Limb (tissue), 2 donors: ENCODE measurements at regions not wholly inside any gene's neighbourhood (a gene's known extent, or its start where the extent isn't known, plus 50 kb on each side); places are given as distances from the start of the nearest gene placed in this dataset.

Experiments
- DNase-seq, 2 donors: peaks; one replicate each; pipeline ENCODE4 v3.0.0-alpha.2; 2016; ENCODE audit errors: extremely low spot score in 2 of 2

DNA sequence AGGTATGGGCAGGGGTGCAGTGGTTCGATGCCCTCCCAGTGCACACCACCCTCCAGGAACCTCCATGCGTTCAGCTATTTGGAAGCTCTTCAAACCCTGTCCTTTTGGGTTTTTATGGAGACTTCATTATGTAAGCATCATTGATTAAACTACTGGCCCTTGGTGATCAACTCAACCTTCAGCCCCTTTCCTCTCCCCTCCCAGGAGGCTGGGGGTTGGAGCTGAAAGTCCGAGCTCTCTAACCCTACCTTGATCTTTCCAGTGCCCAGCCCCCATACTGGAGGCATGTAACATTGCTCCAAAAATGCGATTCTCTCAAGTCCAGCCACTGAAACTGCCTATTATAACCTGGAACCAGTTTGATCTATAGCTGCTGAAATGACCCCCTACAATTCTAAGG lies 188.1 kb downstream of the IPO8 start:
- no peak for DNase-seq

GRCh38 chr12:30506411-30506810 lies 189.3 kb downstream of the IPO8 start:
- no peak for DNase-seq

DNA sequence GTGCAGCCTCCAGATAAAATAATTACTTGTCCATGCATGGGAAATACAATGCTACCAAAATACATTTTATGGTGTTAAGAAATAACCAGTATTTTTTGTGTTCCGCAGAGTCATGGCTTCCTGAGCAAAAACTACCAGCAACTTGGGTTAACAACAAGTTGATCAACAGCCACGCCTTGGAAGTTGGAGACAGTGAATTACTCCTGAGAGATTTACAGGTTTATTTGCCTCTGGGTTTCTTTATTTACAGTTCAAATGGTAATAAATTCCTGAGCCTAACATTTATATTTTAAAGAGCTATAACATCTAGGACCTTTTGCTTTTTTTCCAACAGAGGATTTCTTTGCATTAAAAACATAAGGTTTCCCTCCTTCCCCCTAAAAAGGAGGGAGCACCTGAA lies 194.0 kb downstream of the IPO8 start:
- no peak for DNase-seq

DNA sequence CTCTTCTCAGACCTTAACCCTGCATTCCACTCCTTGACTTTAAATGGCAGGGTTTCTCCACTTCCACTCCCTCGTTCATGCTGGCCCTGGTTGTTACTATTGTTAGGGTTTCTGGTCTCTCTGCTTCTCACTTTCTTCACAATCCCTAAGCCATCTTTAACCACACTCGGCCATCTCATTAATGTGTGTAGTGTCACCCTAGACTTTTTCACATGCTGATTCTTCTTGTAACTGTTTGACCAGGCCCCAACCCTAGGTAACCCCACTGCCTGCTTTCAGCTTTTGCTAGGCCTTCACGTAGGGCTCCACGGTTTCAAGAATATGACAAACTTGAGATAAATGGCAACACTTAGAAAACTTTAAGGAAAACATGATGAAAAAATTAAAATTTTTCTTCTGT lies 195.1 kb downstream of the IPO8 start:
- DNase-seq: no peak

DNA sequence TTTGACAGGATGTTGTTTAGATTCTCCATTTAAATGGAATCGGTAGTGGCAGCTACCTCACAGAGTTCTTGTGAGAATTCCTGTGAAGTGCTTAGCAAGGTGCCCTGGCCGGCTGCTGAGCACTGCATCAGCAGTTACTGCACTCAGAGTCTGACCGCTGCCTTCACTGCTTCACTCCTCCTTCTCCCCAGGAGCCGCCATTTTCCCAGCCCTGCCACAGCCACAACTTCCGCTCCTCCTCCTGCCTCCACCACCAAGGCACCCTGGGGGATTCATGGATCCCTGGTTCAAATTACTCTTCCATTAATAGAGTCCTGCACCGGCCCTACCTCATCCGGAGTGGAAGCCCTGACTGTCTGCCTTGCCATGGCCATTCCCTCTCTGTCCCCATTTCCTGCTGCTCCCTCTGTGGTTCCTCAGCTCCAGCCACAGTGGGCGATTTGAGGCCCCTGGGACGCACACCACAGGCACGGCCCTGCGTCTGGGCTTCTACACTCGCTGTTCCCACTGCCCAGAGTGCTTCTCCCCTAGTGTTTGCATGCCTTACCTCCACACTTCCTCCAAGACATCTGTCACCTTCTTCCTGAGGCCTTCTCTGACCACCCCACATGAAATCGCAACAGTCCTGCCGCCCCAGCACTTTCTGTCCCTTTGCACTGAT lies 210.3 kb downstream of the IPO8 start:
- DNase-seq: no peak

- DNase-seq: peak in 1 of 2 donors; percentile 12
Measured at GRCh38 chr12:30484658-30485057, 211.0 kb downstream of the IPO8 start.

DNA sequence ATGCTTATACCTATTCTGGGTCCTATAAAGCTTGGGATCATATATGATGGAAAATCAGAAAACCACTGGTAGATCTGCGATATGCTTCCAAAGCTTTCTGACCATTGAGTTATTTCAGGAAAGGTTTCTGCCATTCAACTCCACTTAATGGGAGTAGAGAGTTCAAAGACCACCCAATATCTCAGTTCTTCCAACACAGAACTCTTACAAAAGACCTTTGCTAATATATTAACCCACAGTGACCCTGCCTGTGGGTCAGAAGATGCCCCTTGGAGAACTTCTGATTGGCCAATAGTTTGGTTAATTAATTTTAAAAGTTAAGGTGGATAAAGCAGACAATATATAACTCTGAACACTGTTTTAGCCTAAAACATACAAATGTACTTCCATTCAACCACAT lies 213.0 kb downstream of the IPO8 start:
- DNase-seq: no peak

GRCh38 chr12:30473274-30473673 lies 222.4 kb downstream of the IPO8 start:
- no peak for DNase-seq

- no peak for DNase-seq
Measured at GRCh38 chr12:30466093-30466585, 229.5 kb downstream of the IPO8 start.

- no peak for DNase-seq
Measured at GRCh38 chr12:30463636-30464035, 232.0 kb downstream of the IPO8 start.

DNA sequence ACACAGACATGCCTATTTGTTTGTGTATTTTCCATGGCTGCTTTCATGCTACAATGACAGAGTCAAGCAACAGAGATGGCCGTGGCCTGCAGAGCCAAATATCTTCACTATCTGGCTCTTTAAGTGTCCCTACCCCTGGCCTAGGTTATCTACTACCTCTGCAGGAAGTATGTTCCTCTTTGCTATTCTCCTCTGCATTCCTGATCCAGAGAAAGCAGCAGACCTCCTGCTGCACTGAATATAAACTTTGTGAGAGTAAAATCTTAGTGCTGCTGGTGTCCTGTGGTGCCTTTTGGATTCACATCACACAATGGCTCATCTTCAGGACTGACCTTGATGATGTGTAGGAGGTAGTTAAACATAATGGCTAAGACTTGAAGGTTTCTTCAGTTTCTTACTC lies 233.4 kb downstream of the IPO8 start:
- no peak for DNase-seq

DNA sequence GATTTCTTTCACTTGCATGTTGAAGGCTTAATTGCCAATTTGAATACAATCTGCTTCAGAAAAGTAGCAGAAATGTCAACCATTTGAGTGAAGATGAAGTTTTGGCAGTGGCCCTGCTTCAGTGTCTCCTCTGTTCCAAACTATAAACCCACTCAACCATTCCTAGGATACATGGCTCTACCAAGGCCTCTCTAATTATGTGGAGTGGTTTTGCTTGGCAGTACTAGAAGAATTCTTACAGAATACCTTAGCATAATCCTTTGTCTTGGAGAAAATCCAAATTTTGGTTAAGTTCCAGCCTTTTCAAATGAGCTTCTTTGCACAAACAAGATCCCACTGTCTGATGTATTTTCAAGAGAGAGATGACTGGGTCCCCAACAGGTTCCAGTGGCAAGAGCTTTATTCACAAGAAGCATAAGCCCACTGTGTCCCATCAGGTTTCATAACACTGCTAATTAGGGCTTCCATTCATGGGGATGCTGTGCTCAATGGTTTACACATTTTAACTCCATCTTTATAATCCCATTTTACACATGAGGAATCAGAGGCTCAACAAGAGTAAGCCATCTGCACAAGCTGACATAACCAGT lies 234.5 kb downstream of the IPO8 start:
- DNase-seq: no peak

DNA sequence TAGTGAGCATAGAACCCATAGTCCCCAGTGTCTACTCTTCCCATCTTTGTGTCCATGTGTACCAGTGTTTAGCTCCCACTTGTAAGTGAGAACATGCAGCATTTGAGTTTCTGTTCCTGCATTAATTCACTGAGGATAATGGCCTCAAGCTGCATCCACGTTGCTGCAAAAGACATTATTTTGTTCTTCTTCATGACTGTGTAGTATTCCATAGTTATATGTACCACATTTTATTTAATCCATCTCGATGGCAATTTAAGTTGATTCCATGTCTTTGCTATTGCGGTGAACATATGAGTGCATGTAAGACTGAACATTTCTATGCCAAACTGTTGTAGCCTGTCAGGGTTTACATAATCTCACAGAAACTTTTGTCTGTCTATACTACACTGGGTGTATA lies 237.2 kb downstream of the IPO8 start:
- no peak for DNase-seq

- DNase-seq: peak in 1 of 2 donors; percentile 10
Measured at GRCh38 chr12:30457621-30458289, 237.9 kb downstream of the IPO8 start.

DNA sequence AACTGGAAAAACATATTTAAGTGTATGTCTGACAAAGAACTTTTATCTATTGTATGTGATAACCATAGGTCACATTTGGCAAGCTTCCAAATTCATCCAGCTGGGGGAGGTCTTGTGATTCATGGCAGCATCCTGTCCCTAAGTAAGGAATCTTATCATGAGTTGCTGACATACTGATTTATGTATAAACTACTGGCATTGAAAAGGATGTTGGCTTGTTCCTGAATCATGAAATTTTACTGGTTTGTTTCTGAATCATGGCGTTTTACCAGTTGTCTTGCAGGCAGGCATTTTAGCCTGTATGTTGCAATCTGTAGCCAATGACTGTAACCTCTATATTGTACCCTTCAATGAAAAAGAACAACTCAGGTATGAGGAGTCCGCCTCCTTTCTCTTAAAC lies 244.8 kb downstream of the IPO8 start:
- DNase-seq: no peak

DNA sequence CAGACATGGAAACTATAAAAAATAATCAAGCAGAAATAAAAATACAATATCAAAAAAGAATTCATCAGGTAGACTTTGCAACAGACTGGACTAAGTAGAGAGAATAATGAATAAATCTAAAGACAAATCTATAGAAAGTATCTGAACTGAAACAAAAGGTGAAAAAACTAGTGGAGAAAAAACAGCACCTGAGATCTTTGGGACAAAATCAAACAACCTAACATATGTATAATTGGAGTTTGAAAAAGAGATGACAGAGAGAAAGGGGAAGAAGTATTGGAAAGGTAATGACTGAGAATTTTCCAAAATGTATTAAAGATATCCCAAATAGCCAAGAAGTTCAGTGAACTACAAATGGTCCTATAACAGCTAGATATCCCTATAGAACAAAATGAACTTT lies 245.4 kb downstream of the IPO8 start:
- DNase-seq: no peak

GRCh38 chr12:30448038-30448437 lies 247.6 kb downstream of the IPO8 start:
- no peak for DNase-seq

DNA sequence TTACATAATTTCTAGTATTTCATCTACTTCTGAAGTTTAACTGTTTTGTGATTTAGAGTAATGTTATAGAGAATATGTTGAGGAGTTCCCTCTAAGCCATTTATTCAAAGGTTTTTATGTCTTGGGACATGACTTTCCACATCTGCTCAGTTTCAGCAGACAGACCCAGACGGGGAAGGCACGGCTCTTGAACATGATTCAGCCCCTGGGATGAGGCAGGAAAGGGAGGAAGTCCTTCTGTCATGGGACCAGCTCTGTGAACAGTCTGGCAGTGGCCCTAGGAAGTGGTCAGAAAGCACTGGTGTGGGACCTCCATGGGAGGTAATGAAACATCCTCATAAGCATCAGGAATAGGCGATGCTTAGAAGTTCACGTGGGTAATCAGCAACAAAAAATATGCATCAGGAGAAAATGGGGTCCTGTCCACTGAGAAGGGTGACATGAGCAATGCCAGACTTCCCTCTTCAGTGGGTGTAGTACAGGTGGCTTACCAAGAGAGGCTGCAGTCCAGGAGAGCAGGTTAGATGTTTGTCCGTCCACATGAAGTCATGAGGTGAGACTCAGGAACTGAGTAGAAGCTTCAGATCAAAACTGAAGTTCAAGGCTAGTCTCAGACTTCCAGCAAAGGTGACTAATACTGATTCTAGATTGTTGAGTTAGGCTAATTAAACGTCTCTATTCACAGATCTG lies 248.5 kb downstream of the IPO8 start:
- no peak for DNase-seq

GRCh38 chr12:30442461-30442860 lies 253.2 kb downstream of the IPO8 start:
- DNase-seq: peak in 1 of 2 donors; percentile 35

DNA sequence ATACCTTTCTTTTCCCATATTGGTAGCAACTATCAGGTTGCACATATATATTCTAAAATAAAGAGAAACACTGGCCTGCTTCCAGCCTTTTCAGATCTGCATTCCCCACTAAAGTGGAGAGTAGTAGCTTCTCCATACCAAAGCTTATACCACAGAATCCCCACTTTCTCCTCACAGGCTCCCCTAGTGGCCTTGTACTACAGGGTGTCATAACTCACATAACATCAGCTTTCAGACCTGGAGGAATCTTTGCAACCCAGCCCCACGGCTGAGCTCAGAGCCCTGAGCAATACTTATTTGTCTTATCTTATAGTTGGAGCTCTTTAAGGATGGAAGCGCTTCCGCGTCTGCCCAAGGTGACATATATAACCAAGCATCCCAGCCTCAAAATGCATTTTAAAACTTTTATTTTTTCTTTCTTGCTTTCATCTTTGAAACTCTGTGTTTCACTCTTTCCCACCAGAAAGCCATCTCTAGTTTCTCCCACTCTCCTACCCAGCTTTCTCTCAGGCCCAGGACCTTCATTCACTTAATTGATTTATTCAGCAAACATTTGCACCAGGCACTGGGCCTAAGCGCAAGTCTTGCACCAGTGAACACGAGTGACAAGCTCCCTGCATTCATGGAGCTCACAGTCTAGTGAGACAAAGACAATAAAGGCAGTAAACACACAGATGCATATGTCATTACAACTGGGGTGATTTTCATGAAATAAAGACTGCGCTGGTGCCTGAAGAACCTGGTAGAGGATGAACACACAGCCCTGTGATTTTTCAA lies 254.7 kb downstream of the IPO8 start:
- DNase-seq: no peak

GRCh38 chr12:30439201-30439600 lies 256.5 kb downstream of the IPO8 start:
- no peak for DNase-seq
